ENCODE measurements at regions not wholly inside any gene's neighbourhood (a gene's known extent, or its start where the extent isn't known, plus 50 kb on each side); places are given as distances from the start of the nearest gene placed in this dataset.

GRCh38 chrX:69554321-69554947 is 50.3 kb downstream of the NALF2 start:
- DNase-seq (ENCODE audit: low read depth), result no peak
- in situ Hi-C loops (cut with HindIII; ENCODE audit: low pct_unique_long_range_greater_than_20kb, low sequenced_read_pairs), result no loop called here

GRCh38 chrX:69555481-69556041 is 51.4 kb downstream of the NALF2 start:
- DNase-seq (ENCODE audit: low read depth), result no peak
- in situ Hi-C loops (cut with HindIII; ENCODE audit: low pct_unique_long_range_greater_than_20kb, low sequenced_read_pairs), result no loop called here

- peak; percentile 33 for DNase-seq (ENCODE audit: low read depth)
- in situ Hi-C loops (cut with HindIII; ENCODE audit: low pct_unique_long_range_greater_than_20kb, low sequenced_read_pairs), result no loop called here
Measured at GRCh38 chrX:69556060-69557011, 52.2 kb downstream of the NALF2 start.

- DNase-seq (ENCODE audit: low read depth), result no peak
- in situ Hi-C loops (cut with HindIII; ENCODE audit: low pct_unique_long_range_greater_than_20kb, low sequenced_read_pairs), result no loop called here
Measured at GRCh38 chrX:69562904-69563578, 52.9 kb upstream of the EDA start.

- DNase-seq (ENCODE audit: low read depth), result no peak
- in situ Hi-C loops (cut with HindIII; ENCODE audit: low pct_unique_long_range_greater_than_20kb, low sequenced_read_pairs), result no loop called here
Measured at GRCh38 chrX:69564665-69565064, 51.2 kb upstream of the EDA start.

GRCh38 chrX:69565247-69565815 is 50.6 kb upstream of the EDA start:
- no peak for DNase-seq (ENCODE audit: low read depth)
- in situ Hi-C loops (cut with HindIII; ENCODE audit: low pct_unique_long_range_greater_than_20kb, low sequenced_read_pairs), result no loop called here
